Activated CD8-positive, alpha-beta T cell treated with anti-CD3 and anti-CD28 coated beads for 36 hours (primary cell): ENCODE measurements at regions not wholly inside any gene's neighbourhood (a gene's known extent, or its start where the extent isn't known, plus 50 kb on each side); places are given as distances from the start of the nearest gene placed in this dataset.
A peak's percentile ranks its signal among the peaks of the same experiment; 100 is the strongest.

Experiments used
- ATAC-seq: fragments of 200-7000 bp; cut with Tn5 transposase; one replicate; pipeline ENCODE4 v1.10.0; 2021; ENCODE audit warnings: mild to moderate bottlenecking, moderate library complexity
- CTCF ChIA-PET: fragments of 350-600 bp; sonication (Branson Sonifier 250); formaldehyde crosslinking; loops from one replicate; lab custom pipeline; 2021; ENCODE audit warnings: antibody characterized with exemption; lab: Charles Lee
- POLR2A ChIA-PET: fragments of 350-600 bp; sonication (Branson Sonifier 250); formaldehyde crosslinking; loops from one replicate; lab custom pipeline; 2021; ENCODE audit warnings: antibody characterized with exemption; lab: Charles Lee
- DNase-seq: peaks from one replicate; pipeline ENCODE4 v3.0.0-alpha.2; 2020
- H3K27ac Mint-ChIP-seq: one replicate; pipeline ENCODE4 v1.8.0; 2021; ENCODE audit warnings: mild to moderate bottlenecking, mixed read lengths
- H3K27me3 Mint-ChIP-seq: one replicate; pipeline ENCODE4 v1.8.0; 2021; ENCODE audit warnings: mixed read lengths
- H3K36me3 Mint-ChIP-seq: one replicate; pipeline ENCODE4 v1.8.0; 2021; ENCODE audit warnings: low read depth, mixed read lengths
- H3K4me1 Mint-ChIP-seq: one replicate; pipeline ENCODE4 v1.8.0; 2021; ENCODE audit warnings: low read depth, mixed read lengths
- H3K4me3 Mint-ChIP-seq: one replicate; pipeline ENCODE4 v1.8.0; 2021; ENCODE audit warnings: mild to moderate bottlenecking, moderate library complexity, mixed read lengths
- H3K9me3 Mint-ChIP-seq: one replicate; pipeline ENCODE4 v1.8.0; 2021; ENCODE audit warnings: mixed read lengths
- intact Hi-C: fragments of 100-400 bp; cut with micrococcal nuclease; formaldehyde crosslinking; loops from one replicate; pipeline ENCODE4 v1.10.0; 2022
- TF ChIP-seq, protein P1 (sequence below): fragments of 200-600 bp; IDR thresholded peaks from one replicate; pipeline ENCODE4 v1.8.0; 2022; ENCODE audit warnings: antibody characterized with exemption, mild to moderate bottlenecking

GRCh38 chr3:464255-464654 lies 267.7 kb downstream of the CHL1 start:
- POLR2A ChIA-PET, result no interaction called here
- CTCF ChIA-PET, result no interaction called here
- Mint-ChIP-seq H3K36me3 (no peaks in the 10 kb centered on the region), H3K4me3 (no peak overlapping the region), H3K4me1 (no peaks in the 10 kb centered on the region), H3K9me3 (peaks cover 4% of the 10 kb centered on the region), H3K27ac (no peak overlapping the region), H3K27me3 (no peaks in the 10 kb centered on the region)
- DNase-seq (no peak), ATAC-seq (no peak)
- TF ChIP-seq, protein P1, sequence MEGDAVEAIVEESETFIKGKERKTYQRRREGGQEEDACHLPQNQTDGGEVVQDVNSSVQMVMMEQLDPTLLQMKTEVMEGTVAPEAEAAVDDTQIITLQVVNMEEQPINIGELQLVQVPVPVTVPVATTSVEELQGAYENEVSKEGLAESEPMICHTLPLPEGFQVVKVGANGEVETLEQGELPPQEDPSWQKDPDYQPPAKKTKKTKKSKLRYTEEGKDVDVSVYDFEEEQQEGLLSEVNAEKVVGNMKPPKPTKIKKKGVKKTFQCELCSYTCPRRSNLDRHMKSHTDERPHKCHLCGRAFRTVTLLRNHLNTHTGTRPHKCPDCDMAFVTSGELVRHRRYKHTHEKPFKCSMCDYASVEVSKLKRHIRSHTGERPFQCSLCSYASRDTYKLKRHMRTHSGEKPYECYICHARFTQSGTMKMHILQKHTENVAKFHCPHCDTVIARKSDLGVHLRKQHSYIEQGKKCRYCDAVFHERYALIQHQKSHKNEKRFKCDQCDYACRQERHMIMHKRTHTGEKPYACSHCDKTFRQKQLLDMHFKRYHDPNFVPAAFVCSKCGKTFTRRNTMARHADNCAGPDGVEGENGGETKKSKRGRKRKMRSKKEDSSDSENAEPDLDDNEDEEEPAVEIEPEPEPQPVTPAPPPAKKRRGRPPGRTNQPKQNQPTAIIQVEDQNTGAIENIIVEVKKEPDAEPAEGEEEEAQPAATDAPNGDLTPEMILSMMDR, result no peak
- intact Hi-C loops, result no loop called here

- POLR2A ChIA-PET, result no interaction called here
- Mint-ChIP-seq H3K9me3 (peaks cover 13% of the 10 kb centered on the region), H3K4me3 (no peak overlapping the region), H3K27me3 (no peaks in the 10 kb centered on the region), H3K4me1 (no peaks in the 10 kb centered on the region), H3K36me3 (no peaks in the 10 kb centered on the region), H3K27ac (no peak overlapping the region)
- CTCF ChIA-PET, result interaction anchor here (0.9 to 1.2 kb wide), 3 partner anchors 9 to 153 kb away, joined by 3 read pairs; no protein-coding TSS in a partner anchor
- intact Hi-C loops, result no loop called here
- DNase-seq (no peak), ATAC-seq (no peak)
- TF ChIP-seq, protein P1, result peak; percentile 18
These were observed 271.6 kb downstream of the CHL1 start for GRCh38 chr3:468172-468571.

DNA sequence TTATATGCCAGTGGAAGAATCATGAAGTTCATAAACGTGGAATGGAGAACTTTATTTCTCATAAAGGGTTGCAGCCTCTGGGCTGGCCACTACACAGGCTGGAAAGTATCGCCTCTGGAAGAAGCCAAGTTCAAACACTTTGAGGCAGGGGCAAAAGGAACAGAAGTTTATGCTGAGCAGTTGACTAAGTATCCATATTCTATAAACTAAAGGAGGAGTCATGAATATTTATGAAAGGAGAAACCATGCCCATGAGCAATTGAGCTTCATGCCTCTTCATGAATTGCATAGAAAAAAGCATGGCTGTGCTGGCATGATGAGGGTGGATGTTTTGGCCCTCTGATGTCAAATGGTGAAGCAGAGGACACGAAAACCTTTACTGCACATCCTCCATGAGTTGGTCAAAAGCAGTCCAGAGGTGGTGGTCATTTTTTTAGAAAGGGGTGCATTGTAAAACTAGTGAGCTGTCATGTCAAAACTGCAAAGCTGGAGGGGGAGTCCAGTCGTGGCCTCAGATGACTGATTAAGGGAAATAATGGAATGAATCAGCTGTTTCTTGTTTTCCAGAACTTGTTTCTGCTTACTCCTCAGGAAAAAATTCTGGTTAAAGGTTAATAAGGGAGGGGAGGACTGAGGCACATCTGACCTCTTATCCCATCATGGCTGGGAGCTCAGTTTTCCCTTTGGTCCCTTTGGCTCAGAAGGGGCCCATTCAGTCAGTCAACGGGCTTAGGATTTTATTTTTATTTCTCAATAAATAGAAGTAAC lies 276.7 kb downstream of the CHL1 start:
- ChIA-PET CTCF (no interaction called here), POLR2A (interaction anchor here (0.6 kb wide), 1 partner anchor 210 kb away, joined by 3 read pairs; no protein-coding TSS in a partner anchor)
- intact Hi-C loops, result no loop called here
- Mint-ChIP-seq H3K4me1 (no peaks in the 10 kb centered on the region), H3K27ac (no peak overlapping the region), H3K9me3 (peaks cover 19% of the 10 kb centered on the region), H3K36me3 (no peaks in the 10 kb centered on the region), H3K27me3 (no peaks in the 10 kb centered on the region), H3K4me3 (no peak overlapping the region)
- no peak for ATAC-seq
- TF ChIP-seq, protein P1, result no peak
- DNase-seq, result no peak

- Mint-ChIP-seq H3K36me3 (no peaks in the 10 kb centered on the region), H3K9me3 (peaks cover 22% of the 10 kb centered on the region), H3K4me3 (no peak overlapping the region), H3K27me3 (no peaks in the 10 kb centered on the region), H3K27ac (no peak overlapping the region), H3K4me1 (no peaks in the 10 kb centered on the region)
- ChIA-PET POLR2A (no interaction called here), CTCF (no interaction called here)
- ATAC-seq, result no peak
- TF ChIP-seq, protein P1, result no peak
- intact Hi-C loops, result no loop called here
- no peak for DNase-seq
These were observed 278.3 kb downstream of the CHL1 start for GRCh38 chr3:474828-475227.

GRCh38 chr3:480070-480469 lies 283.5 kb downstream of the CHL1 start:
- Mint-ChIP-seq H3K4me3 (no peak overlapping the region), H3K27me3 (no peaks in the 10 kb centered on the region), H3K9me3 (peaks cover 16% of the 10 kb centered on the region), H3K27ac (no peak overlapping the region), H3K4me1 (no peaks in the 10 kb centered on the region), H3K36me3 (no peaks in the 10 kb centered on the region)
- TF ChIP-seq, protein P1, result no peak
- no peak for ATAC-seq
- ChIA-PET CTCF (no interaction called here), POLR2A (no interaction called here)
- no peak for DNase-seq
- intact Hi-C loops, result no loop called here
